ENCODE measurements at regions not wholly inside any gene's neighbourhood (a gene's known extent, or its start where the extent isn't known, plus 50 kb on each side); places are given as distances from the start of the nearest gene placed in this dataset.

DNA sequence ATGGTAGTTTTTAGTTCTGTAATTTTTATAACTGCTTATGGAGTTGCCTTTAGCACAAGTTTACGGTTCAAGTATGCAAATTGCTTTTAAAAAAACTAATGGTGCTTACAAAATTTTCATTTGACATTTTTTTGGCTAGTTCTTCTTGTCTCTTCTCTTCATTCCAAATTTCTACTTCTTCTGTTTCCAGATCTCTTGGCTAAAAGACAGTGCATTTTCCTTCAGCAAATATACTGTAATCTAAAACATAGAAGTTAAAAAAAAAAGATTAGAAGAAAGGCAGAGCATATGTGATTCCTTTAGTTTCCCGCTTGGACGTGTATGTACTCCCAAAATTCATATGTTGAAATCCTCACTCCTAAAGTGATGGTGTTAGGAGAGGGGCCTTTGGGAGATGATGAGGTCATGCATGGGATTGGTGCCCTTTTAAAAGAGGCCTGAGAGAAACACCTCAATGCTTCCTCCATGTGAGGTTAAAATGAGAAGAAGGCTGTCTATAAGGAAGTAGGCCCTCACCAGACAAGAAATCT is 132.1 kb upstream of the NPY2R start:
- H3K79me2 ChIP-seq (ENCODE audit: control insufficient read depth, low read length): no peaks in the 10 kb centered on the region
- H3F3A ChIP-seq (ENCODE audit: control insufficient read depth, insufficient read depth): no peaks in the 10 kb centered on the region
- no peak overlapping the region for H3K27ac ChIP-seq (ENCODE audit: low read depth, low read length)
- H3K4me1 ChIP-seq (ENCODE audit: control insufficient read depth, low read length): no peaks in the 10 kb centered on the region
- no peak for TF ChIP-seq EZH2phosphoT487 (IDR thresholded peaks at IDR 0.05; ENCODE audit: borderline replicate concordance, low read length)
- TF ChIP-seq, protein P1, sequence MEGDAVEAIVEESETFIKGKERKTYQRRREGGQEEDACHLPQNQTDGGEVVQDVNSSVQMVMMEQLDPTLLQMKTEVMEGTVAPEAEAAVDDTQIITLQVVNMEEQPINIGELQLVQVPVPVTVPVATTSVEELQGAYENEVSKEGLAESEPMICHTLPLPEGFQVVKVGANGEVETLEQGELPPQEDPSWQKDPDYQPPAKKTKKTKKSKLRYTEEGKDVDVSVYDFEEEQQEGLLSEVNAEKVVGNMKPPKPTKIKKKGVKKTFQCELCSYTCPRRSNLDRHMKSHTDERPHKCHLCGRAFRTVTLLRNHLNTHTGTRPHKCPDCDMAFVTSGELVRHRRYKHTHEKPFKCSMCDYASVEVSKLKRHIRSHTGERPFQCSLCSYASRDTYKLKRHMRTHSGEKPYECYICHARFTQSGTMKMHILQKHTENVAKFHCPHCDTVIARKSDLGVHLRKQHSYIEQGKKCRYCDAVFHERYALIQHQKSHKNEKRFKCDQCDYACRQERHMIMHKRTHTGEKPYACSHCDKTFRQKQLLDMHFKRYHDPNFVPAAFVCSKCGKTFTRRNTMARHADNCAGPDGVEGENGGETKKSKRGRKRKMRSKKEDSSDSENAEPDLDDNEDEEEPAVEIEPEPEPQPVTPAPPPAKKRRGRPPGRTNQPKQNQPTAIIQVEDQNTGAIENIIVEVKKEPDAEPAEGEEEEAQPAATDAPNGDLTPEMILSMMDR (IDR thresholded peaks at IDR 0.05; ENCODE audit: low read depth, low read length, poor library complexity, severe bottlenecking): no peak
- H4K20me1 ChIP-seq (ENCODE audit: control insufficient read depth, insufficient read depth, low read depth, low read length): no peaks in the 10 kb centered on the region
- no peak overlapping the region for H3K4me3 ChIP-seq (ENCODE audit: low read length)
- H3K36me3 ChIP-seq (ENCODE audit: control insufficient read depth, low read length): no peaks in the 10 kb centered on the region
- no peaks in the 10 kb centered on the region for H3K27me3 ChIP-seq (ENCODE audit: control insufficient read depth, low read length)
- H3K9me3 ChIP-seq (ENCODE audit: control insufficient read depth, insufficient read depth, low read length): no peaks in the 10 kb centered on the region
- H3K4me2 ChIP-seq (ENCODE audit: low read length): no peak overlapping the region
- H3K9me2 ChIP-seq (replicated peaks; ENCODE audit: control insufficient read depth, low read length): no peaks in the 10 kb centered on the region

GRCh38 chr4:155077452-155078229 is 130.8 kb upstream of the NPY2R start:
- H3K27ac ChIP-seq (ENCODE audit: low read depth, low read length): no peak overlapping the region
- H3K9me3 ChIP-seq (ENCODE audit: control insufficient read depth, insufficient read depth, low read length): no peaks in the 10 kb centered on the region
- no peaks in the 10 kb centered on the region for H4K20me1 ChIP-seq (ENCODE audit: control insufficient read depth, insufficient read depth, low read depth, low read length)
- no peak overlapping the region for H3K4me2 ChIP-seq (ENCODE audit: low read length)
- no peaks in the 10 kb centered on the region for H3K27me3 ChIP-seq (ENCODE audit: control insufficient read depth, low read length)
- H3K9me2 ChIP-seq (replicated peaks; ENCODE audit: control insufficient read depth, low read length): no peaks in the 10 kb centered on the region
- no peak overlapping the region for H3K4me3 ChIP-seq (ENCODE audit: low read length)
- TF ChIP-seq, protein P1 (IDR thresholded peaks at IDR 0.05; ENCODE audit: low read depth, low read length, poor library complexity, severe bottlenecking): no peak
- H3F3A ChIP-seq (ENCODE audit: control insufficient read depth, insufficient read depth): no peaks in the 10 kb centered on the region
- no peaks in the 10 kb centered on the region for H3K36me3 ChIP-seq (ENCODE audit: control insufficient read depth, low read length)
- H3K4me1 ChIP-seq (ENCODE audit: control insufficient read depth, low read length): no peaks in the 10 kb centered on the region
- H3K79me2 ChIP-seq (ENCODE audit: control insufficient read depth, low read length): no peaks in the 10 kb centered on the region

GRCh38 chr4:155079871-155080270 is 128.6 kb upstream of the NPY2R start:
- H3K36me3 ChIP-seq (ENCODE audit: control insufficient read depth, low read length): no peaks in the 10 kb centered on the region
- no peak overlapping the region for H3K4me2 ChIP-seq (ENCODE audit: low read length)
- H3K27ac ChIP-seq (ENCODE audit: low read depth, low read length): no peak overlapping the region
- H3K4me1 ChIP-seq (ENCODE audit: control insufficient read depth, low read length): no peaks in the 10 kb centered on the region
- H3K79me2 ChIP-seq (ENCODE audit: control insufficient read depth, low read length): no peaks in the 10 kb centered on the region
- H3K9me2 ChIP-seq (replicated peaks; ENCODE audit: control insufficient read depth, low read length): no peaks in the 10 kb centered on the region
- TF ChIP-seq EZH2phosphoT487 (IDR thresholded peaks at IDR 0.05; ENCODE audit: borderline replicate concordance, low read length): no peak
- TF ChIP-seq, protein P1 (IDR thresholded peaks at IDR 0.05; ENCODE audit: low read depth, low read length, poor library complexity, severe bottlenecking): no peak
- no peaks in the 10 kb centered on the region for H4K20me1 ChIP-seq (ENCODE audit: control insufficient read depth, insufficient read depth, low read depth, low read length)
- no peaks in the 10 kb centered on the region for H3K27me3 ChIP-seq (ENCODE audit: control insufficient read depth, low read length)
- H3K9me3 ChIP-seq (ENCODE audit: control insufficient read depth, insufficient read depth, low read length): no peaks in the 10 kb centered on the region
- no peak overlapping the region for H3K4me3 ChIP-seq (ENCODE audit: low read length)
- H3F3A ChIP-seq (ENCODE audit: control insufficient read depth, insufficient read depth): no peaks in the 10 kb centered on the region
